ENCODE measurements at regions not wholly inside any gene's neighbourhood (a gene's known extent, or its start where the extent isn't known, plus 50 kb on each side); places are given as distances from the start of the nearest gene placed in this dataset.

- Histone ChIP-seq H3K4me1 (ENCODE audit: control insufficient read depth, insufficient read depth, low read length) (no peaks in the 10 kb centered on the region), H3K27ac (ENCODE audit: low read length) (no peak overlapping the region), H3K9me3 (ENCODE audit: control insufficient read depth, insufficient read depth, low read length) (no peaks in the 10 kb centered on the region), H3K27me3 (ENCODE audit: control insufficient read depth, insufficient read depth, low read length) (no peaks in the 10 kb centered on the region), H3K4me3 (ENCODE audit: low read length) (no peak overlapping the region), H3K36me3 (ENCODE audit: control insufficient read depth, insufficient read depth, low read length) (no peaks in the 10 kb centered on the region)
- DNase-seq (no peak), ATAC-seq (no peak)
- TF ChIP-seq CTCF (IDR thresholded peaks at IDR 0.05), result no peak
- intact Hi-C loops (cut with micrococcal nuclease), result no loop called here
- H3K36me3 Mint-ChIP-seq, result no peaks in the 10 kb centered on the region
- H3K9me3 Mint-ChIP-seq, result no peaks in the 10 kb centered on the region
- no peaks in the 10 kb centered on the region for H3K4me1 Mint-ChIP-seq
- H3K27ac Mint-ChIP-seq, result no peak overlapping the region
- 75% methylated on average over 2 of the region's 2 CpGs for WGBS (ENCODE audit: insufficient coverage)
- no peak overlapping the region for H3K4me3 Mint-ChIP-seq
- H3K27me3 Mint-ChIP-seq (ENCODE audit: low read depth in 2 of 2), result peaks cover 0 to 3% of the 10 kb centered on the region in 2 donors
Observed at GRCh38 chr10:4639960-4640359, 186.0 kb upstream of the AKR1E2 start.

GRCh38 chr10:4638099-4638498, 187.9 kb upstream of the AKR1E2 start:
- Mint-ChIP-seq H3K36me3 (no peaks in the 10 kb centered on the region), H3K9me3 (no peaks in the 10 kb centered on the region), H3K27ac (no peak overlapping the region), H3K27me3 (ENCODE audit: low read depth in 2 of 2) (peaks cover 0 to 3% of the 10 kb centered on the region in 2 donors), H3K4me1 (no peaks in the 10 kb centered on the region), H3K4me3 (no peak overlapping the region)
- no peak for TF ChIP-seq CTCF (IDR thresholded peaks at IDR 0.05)
- DNase-seq (no peak), ATAC-seq (no peak)
- no peak overlapping the region for H3K4me3 ChIP-seq (ENCODE audit: low read length)
- H3K27ac ChIP-seq (ENCODE audit: low read length), result no peak overlapping the region
- H3K9me3 ChIP-seq (ENCODE audit: control insufficient read depth, insufficient read depth, low read length), result no peaks in the 10 kb centered on the region
- peaks cover 2% of the 10 kb centered on the region for H3K27me3 ChIP-seq (ENCODE audit: control insufficient read depth, insufficient read depth, low read length)
- WGBS (ENCODE audit: insufficient coverage), result 87% methylated on average over 3 of the region's 3 CpGs
- intact Hi-C loops (cut with micrococcal nuclease), result no loop called here
- no peaks in the 10 kb centered on the region for H3K4me1 ChIP-seq (ENCODE audit: control insufficient read depth, insufficient read depth, low read length)
- no peaks in the 10 kb centered on the region for H3K36me3 ChIP-seq (ENCODE audit: control insufficient read depth, insufficient read depth, low read length)

GRCh38 chr10:4637657-4638056, 188.3 kb upstream of the AKR1E2 start:
- H3K36me3 ChIP-seq (ENCODE audit: control insufficient read depth, insufficient read depth, low read length), result no peaks in the 10 kb centered on the region
- Mint-ChIP-seq H3K27me3 (ENCODE audit: low read depth in 2 of 2) (peaks cover 0 to 3% of the 10 kb centered on the region in 2 donors), H3K36me3 (no peaks in the 10 kb centered on the region), H3K4me3 (no peak overlapping the region), H3K27ac (no peak overlapping the region), H3K9me3 (no peaks in the 10 kb centered on the region), H3K4me1 (no peaks in the 10 kb centered on the region)
- peaks cover 2% of the 10 kb centered on the region for H3K27me3 ChIP-seq (ENCODE audit: control insufficient read depth, insufficient read depth, low read length)
- no peaks in the 10 kb centered on the region for H3K9me3 ChIP-seq (ENCODE audit: control insufficient read depth, insufficient read depth, low read length)
- 96% methylated on average over 2 of the region's 2 CpGs for WGBS (ENCODE audit: insufficient coverage)
- TF ChIP-seq CTCF (IDR thresholded peaks at IDR 0.05), result no peak
- no peaks in the 10 kb centered on the region for H3K4me1 ChIP-seq (ENCODE audit: control insufficient read depth, insufficient read depth, low read length)
- H3K27ac ChIP-seq (ENCODE audit: low read length), result no peak overlapping the region
- H3K4me3 ChIP-seq (ENCODE audit: low read length), result no peak overlapping the region
- no peak for ATAC-seq
- intact Hi-C loops (cut with micrococcal nuclease), result no loop called here
- no peak for DNase-seq

GRCh38 chr10:4635883-4636282, 190.1 kb upstream of the AKR1E2 start:
- WGBS (ENCODE audit: insufficient coverage), result no CpG with 5 or more reads among the region's 2 CpGs
- Histone ChIP-seq H3K9me3 (ENCODE audit: control insufficient read depth, insufficient read depth, low read length) (no peaks in the 10 kb centered on the region), H3K4me1 (ENCODE audit: control insufficient read depth, insufficient read depth, low read length) (no peaks in the 10 kb centered on the region), H3K36me3 (ENCODE audit: control insufficient read depth, insufficient read depth, low read length) (no peaks in the 10 kb centered on the region), H3K27me3 (ENCODE audit: control insufficient read depth, insufficient read depth, low read length) (peaks cover 2% of the 10 kb centered on the region), H3K4me3 (ENCODE audit: low read length) (no peak overlapping the region), H3K27ac (ENCODE audit: low read length) (no peak overlapping the region)
- ATAC-seq (no peak), DNase-seq (no peak)
- intact Hi-C loops (cut with micrococcal nuclease), result no loop called here
- Mint-ChIP-seq H3K27ac (no peak overlapping the region), H3K4me3 (no peak overlapping the region), H3K9me3 (no peaks in the 10 kb centered on the region), H3K36me3 (no peaks in the 10 kb centered on the region), H3K4me1 (no peaks in the 10 kb centered on the region), H3K27me3 (ENCODE audit: low read depth in 2 of 2) (peaks cover 10 to 11% of the 10 kb centered on the region in 2 donors)
- TF ChIP-seq CTCF (IDR thresholded peaks at IDR 0.05), result no peak

All from natural killer cell (primary cell).